Esophagus squamous epithelium (tissue), 5 donors: ENCODE measurements at regions not wholly inside any gene's neighbourhood (a gene's known extent, or its start where the extent isn't known, plus 50 kb on each side); places are given as distances from the start of the nearest gene placed in this dataset.

ENCODE experiments used
- DNase-seq: peaks from one replicate; lab custom pipeline; 2025; lab: John Stamatoyannopoulos, UW
- H3K27ac ChIP-seq, 4 donors: fragments of 200-600 bp; sonication (generic); one replicate each; pipeline ENCODE4 v1.5.1; 2016 to 2019; ENCODE audit warnings: mild to moderate bottlenecking in 1 of 4
- H3K27me3 ChIP-seq, 4 donors: fragments of 200-600 bp; sonication (generic); 1 replicate in 3 of 4; 2 replicates in 1 of 4; pipeline versions ENCODE4 v1.5.1 to v1.6.0; 2017 to 2021; ENCODE audit warnings: antibody characterized with exemption in 1 of 4
- H3K36me3 ChIP-seq, 3 donors: fragments of 200-600 bp; sonication (generic); one replicate each; pipeline ENCODE4 v1.5.1; 2016 to 2019
- H3K4me1 ChIP-seq, 3 donors: fragments of 200-600 bp; sonication (generic); one replicate each; pipeline ENCODE4 v1.5.1; 2017 to 2019
- H3K4me3 ChIP-seq, 4 donors: fragments of 200-600 bp; sonication (generic); 1 replicate in 3 of 4; 2 replicates in 1 of 4; pipeline ENCODE4 v1.5.1; 2016 to 2019; ENCODE audit warnings: mild to moderate bottlenecking in 2 of 4, moderate library complexity in 1 of 4
- H3K9me3 ChIP-seq, 3 donors: fragments of 200-600 bp; sonication (generic); one replicate each; pipeline ENCODE4 v1.5.1; 2016 to 2019
- POLR2A ChIP-seq, 4 donors: fragments of 450-650 bp; IDR thresholded peaks; one replicate each; pipeline ENCODE4 v1.6.1; 2017; ENCODE audit warnings: antibody characterized with exemption in 4 of 4, mild to moderate bottlenecking in 4 of 4, moderate library complexity in 3 of 4
- WGBS, 2 donors: methylation state at CpG; one replicate each; pipeline ENCODE4 v1.1.5; 2018; 5-methylcytosine and 5-hydroxymethylcytosine counted together
- intact Hi-C: fragments of 100-400 bp; cut with DNase I; formaldehyde crosslinking; loops from one replicate; pipeline ENCODE4 v1.15.0; 2022
- TF ChIP-seq, protein P1 (sequence below), 6 experiments: fragments of 450-650 bp in 4 of 6; fragments of 200-600 bp in 2 of 6; sonication (generic) in 2 of 6; IDR thresholded peaks; one replicate each; pipeline ENCODE4 v1.5.1; 2016 to 2019; ENCODE audit warnings: antibody characterized with exemption in 6 of 6, mild to moderate bottlenecking in 4 of 6, moderate library complexity in 4 of 6
- donor health status: DM: yes; HTN: yes; CAD: no.

DNA sequence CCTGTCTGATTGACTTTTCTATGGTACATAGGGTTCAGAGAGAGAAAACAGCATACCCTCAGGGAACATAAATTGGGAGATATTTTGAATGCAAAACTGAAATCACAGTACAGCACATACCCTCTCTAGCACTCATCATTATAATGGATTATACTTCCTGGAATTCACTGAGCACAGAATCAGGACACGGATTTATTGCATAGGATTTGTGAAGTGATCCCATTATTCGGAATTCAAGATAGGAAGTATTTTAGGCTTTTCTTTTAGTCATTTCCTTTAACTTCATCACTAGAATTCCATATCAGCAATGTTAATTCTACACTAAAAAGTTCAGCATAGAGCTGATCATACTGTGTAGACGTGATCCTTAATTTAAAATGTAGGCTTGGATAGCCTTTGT is 407.0 kb downstream of the PID1 start:
- intact Hi-C loops, result no loop called here
- no peaks in the 10 kb centered on the region for H3K36me3 ChIP-seq

DNA sequence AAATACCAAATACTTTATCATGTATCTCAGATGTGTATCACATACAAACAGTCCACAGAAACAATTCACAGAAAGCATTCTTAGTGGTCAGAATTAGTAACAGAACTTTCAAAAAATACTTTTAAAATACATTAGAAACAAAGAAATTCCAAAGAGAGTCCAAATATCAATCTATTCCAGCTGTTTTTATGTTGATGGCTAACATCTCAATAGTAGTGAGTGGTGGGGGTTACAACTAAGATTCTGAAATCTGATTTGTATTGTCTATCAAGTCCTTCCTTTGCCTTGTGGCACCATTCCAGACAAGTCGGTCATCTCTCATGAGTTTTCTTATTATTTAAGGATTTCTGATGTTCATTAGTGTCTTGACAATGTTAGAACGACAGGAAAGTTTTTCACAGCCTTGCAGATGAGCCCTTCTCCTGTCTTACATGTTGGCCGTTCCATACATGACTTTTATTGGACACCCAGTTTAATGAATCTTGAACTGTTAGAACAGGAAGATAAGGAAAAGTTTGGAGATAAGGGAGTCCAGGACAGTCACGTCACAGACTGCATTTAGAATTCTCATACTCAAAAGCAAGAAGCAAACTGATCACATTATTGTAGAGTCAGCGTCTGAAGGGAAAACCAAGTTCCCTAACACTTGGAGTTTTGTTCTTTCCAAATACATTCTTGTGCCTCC is 410.3 kb downstream of the PID1 start:
- DNase-seq, result no peak
- WGBS, 2 donors, result 60 to 63% methylated on average over 5 of the region's 5 CpGs
- intact Hi-C loops, result no loop called here
- H3K4me1 ChIP-seq, result no peaks in the 10 kb centered on the region
- no peaks in the 10 kb centered on the region for H3K9me3 ChIP-seq
- H3K4me3 ChIP-seq, result no peak overlapping the region
- no peak overlapping the region for H3K27ac ChIP-seq
- H3K27me3 ChIP-seq, result no peaks in the 10 kb centered on the region
- TF ChIP-seq, protein P1, sequence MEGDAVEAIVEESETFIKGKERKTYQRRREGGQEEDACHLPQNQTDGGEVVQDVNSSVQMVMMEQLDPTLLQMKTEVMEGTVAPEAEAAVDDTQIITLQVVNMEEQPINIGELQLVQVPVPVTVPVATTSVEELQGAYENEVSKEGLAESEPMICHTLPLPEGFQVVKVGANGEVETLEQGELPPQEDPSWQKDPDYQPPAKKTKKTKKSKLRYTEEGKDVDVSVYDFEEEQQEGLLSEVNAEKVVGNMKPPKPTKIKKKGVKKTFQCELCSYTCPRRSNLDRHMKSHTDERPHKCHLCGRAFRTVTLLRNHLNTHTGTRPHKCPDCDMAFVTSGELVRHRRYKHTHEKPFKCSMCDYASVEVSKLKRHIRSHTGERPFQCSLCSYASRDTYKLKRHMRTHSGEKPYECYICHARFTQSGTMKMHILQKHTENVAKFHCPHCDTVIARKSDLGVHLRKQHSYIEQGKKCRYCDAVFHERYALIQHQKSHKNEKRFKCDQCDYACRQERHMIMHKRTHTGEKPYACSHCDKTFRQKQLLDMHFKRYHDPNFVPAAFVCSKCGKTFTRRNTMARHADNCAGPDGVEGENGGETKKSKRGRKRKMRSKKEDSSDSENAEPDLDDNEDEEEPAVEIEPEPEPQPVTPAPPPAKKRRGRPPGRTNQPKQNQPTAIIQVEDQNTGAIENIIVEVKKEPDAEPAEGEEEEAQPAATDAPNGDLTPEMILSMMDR (IDR thresholded peaks at IDR 0.05), result no peak
- no peaks in the 10 kb centered on the region for H3K36me3 ChIP-seq

More for the DNA sequence above, 407.0 kb downstream of the PID1 start:
- H3K9me3 ChIP-seq, result no peaks in the 10 kb centered on the region
- WGBS, 2 donors, result 70 to 78% methylated on average over 3 of the region's 3 CpGs
- H3K4me3 ChIP-seq, result no peak overlapping the region
- TF ChIP-seq POLR2A (IDR thresholded peaks at IDR 0.05), result no peak
- TF ChIP-seq, protein P1 (IDR thresholded peaks at IDR 0.05), result no peak
- no peak for DNase-seq
- H3K4me1 ChIP-seq, result no peaks in the 10 kb centered on the region
- H3K27ac ChIP-seq, result no peak overlapping the region
- H3K27me3 ChIP-seq, result no peaks in the 10 kb centered on the region

DNA sequence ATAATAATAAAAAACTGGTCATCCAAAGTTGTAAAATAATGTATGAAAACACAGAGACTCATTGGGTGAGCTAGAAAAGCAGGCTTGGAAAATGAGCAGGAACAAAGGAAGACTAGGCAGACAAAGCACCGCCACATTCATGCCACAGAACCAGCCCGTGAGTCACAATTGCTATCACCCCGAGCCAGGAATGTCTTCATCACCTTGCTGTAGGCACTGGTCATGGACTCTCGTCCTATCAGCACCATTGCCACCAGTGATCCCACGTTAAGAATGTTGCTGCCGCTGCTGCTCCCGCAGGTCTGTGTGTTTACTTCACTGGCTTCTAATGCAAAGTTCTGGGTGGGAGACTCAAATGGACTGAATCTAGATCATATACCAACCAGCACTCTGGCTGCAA is 417.9 kb downstream of the PID1 start:
- Histone ChIP-seq H3K27me3 (no peaks in the 10 kb centered on the region), H3K9me3 (no peaks in the 10 kb centered on the region), H3K27ac (no peak overlapping the region), H3K4me3 (no peak overlapping the region), H3K4me1 (no peaks in the 10 kb centered on the region), H3K36me3 (no peaks in the 10 kb centered on the region)
- no peak for TF ChIP-seq POLR2A (IDR thresholded peaks at IDR 0.05)
- TF ChIP-seq, protein P1 (IDR thresholded peaks at IDR 0.05), result no peak
- intact Hi-C loops, result no loop called here
- no peak for DNase-seq
- WGBS, 2 donors, result 74 to 80% methylated on average over 7 of the region's 7 CpGs

DNA sequence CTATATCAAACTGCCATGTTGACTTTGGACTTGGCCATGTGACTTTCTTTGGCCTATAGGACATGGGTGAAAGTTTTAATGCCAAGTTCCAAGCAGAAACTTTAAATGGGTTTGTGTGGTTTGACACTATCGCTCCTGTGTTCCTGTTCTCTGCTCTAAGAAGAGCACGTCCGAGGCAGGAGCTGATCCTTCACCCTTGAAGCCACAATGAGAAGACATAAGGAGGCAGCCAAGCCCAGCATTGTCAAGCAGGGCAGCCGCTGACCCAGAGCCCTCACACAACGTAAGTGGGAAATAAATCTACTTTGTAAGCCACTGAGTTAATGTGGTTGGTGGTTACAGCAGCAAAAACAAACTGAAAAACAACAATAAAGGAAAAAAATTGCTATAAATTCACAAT is 422.4 kb downstream of the PID1 start:
- intact Hi-C loops, result no loop called here
- no peak for DNase-seq
- no peak for TF ChIP-seq POLR2A (IDR thresholded peaks at IDR 0.05)
- TF ChIP-seq, protein P1 (IDR thresholded peaks at IDR 0.05), result no peak
- 72 to 81% methylated on average over 4 to 5 of the region's 5 CpGs for WGBS, 2 donors
- no peaks in the 10 kb centered on the region for H3K36me3 ChIP-seq
- H3K27me3 ChIP-seq, result no peaks in the 10 kb centered on the region
- H3K4me3 ChIP-seq, result no peak overlapping the region
- H3K4me1 ChIP-seq, result no peaks in the 10 kb centered on the region
- no peaks in the 10 kb centered on the region for H3K9me3 ChIP-seq
- H3K27ac ChIP-seq, result no peak overlapping the region

DNA sequence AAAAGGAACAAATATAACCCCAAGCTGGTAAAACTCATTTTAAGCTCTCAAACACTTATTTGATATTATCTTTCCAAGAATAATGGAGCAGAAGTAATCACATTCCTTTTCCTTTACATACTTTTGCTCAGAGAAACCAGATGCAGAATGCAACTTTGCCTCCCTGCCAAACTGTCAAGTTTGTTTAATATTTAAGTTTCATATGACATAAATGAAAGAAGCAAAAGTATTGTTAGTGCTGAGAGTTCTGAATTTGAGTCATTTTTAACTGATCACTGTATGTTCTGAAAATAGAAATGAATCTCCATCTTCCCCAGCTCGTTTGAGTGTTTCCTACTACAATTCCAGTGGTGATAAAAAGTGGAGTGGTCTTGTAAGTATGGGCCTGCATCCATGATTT is 423.4 kb downstream of the PID1 start:
- no peaks in the 10 kb centered on the region for H3K9me3 ChIP-seq
- intact Hi-C loops, result no loop called here
- H3K4me1 ChIP-seq, result no peaks in the 10 kb centered on the region
- TF ChIP-seq POLR2A (IDR thresholded peaks at IDR 0.05), result no peak
- TF ChIP-seq, protein P1 (IDR thresholded peaks at IDR 0.05), result no peak
- no peaks in the 10 kb centered on the region for H3K27me3 ChIP-seq
- 12 to 13% methylated on average over 1 of the region's 1 CpG for WGBS, 2 donors
- no peaks in the 10 kb centered on the region for H3K36me3 ChIP-seq
- no peak for DNase-seq
- H3K27ac ChIP-seq, result no peak overlapping the region
- H3K4me3 ChIP-seq, result no peak overlapping the region
